Adrenal gland (tissue), 9 donors: ENCODE measurements at regions not wholly inside any gene's neighbourhood (a gene's known extent, or its start where the extent isn't known, plus 50 kb on each side); places are given as distances from the start of the nearest gene placed in this dataset.
"Not testable (repeated sequence)": the region's sequence is repeated elsewhere in the genome, so short reads cannot be mapped to it uniquely, and the experiment has no call there.

Experiments used
- DNase-seq, 7 donors: peaks; one replicate each; pipeline ENCODE4 v3.0.0-alpha.2; 2019 to 2020
- H3K27ac ChIP-seq, 5 donors: fragments of 200-600 bp; sonication (generic) in 4 of 5; 1 replicate in 3 of 5; 2 replicates in 2 of 5; pipeline versions ENCODE4 v1.5.1 to v1.8.0; 2016 to 2020; ENCODE audit warnings: mild to moderate bottlenecking in 1 of 5
- H3K27me3 ChIP-seq: fragments of 200-600 bp; 2 replicates; pipeline ENCODE4 v1.8.0; 2021
- H3K36me3 ChIP-seq, 2 donors: fragments of 200-600 bp; replicated peaks in 1 of 2; 1 replicate in 1 of 2; 2 replicates in 1 of 2; pipeline versions ENCODE4 v1.5.1 to v1.8.0; 2018 to 2022
- H3K4me1 ChIP-seq, 2 donors: fragments of 200-600 bp; replicated peaks in 1 of 2; 1 replicate in 1 of 2; 2 replicates in 1 of 2; pipeline versions ENCODE4 v1.5.1 to v1.8.0; 2018 to 2021
- H3K4me3 ChIP-seq, 4 donors: fragments of 200-600 bp; sonication (generic) in 3 of 4; one replicate each; pipeline ENCODE4 v1.5.1; 2016 to 2018
- H3K9me3 ChIP-seq, 3 donors: fragments of 200-600 bp; sonication (generic) in 1 of 3; replicated peaks in 1 of 3; 1 replicate in 2 of 3; 2 replicates in 1 of 3; pipeline versions ENCODE4 v1.5.1 to v1.8.0; 2016 to 2021
- POLR2A ChIP-seq, 2 donors: fragments of 450-650 bp; IDR thresholded peaks; one replicate each; pipeline ENCODE4 v1.6.1; 2017; ENCODE audit warnings: antibody characterized with exemption in 2 of 2, mild to moderate bottlenecking in 2 of 2, moderate library complexity in 1 of 2
- whole genome bisulfite sequencing, 4 donors: extraction: QIAGEN DNeasy Blood & Tissue Kit in 2 of 4; methylation state at CpG; one replicate each; pipeline versions ENCODE4 v1.1.5 to v1.1.7; 2013 to 2017; 5-methylcytosine and 5-hydroxymethylcytosine counted together
- intact Hi-C, 2 donors: fragments of 100-400 bp; cut with DNase I; formaldehyde crosslinking; loops; one replicate each; pipeline versions ENCODE4 v1.14.1 to v1.15.0; 2022 to 2023
- TF ChIP-seq, protein P1 (sequence below), 6 experiments: fragments of 450-650 bp in 4 of 6; fragments of 200-600 bp in 2 of 6; sonication (generic) in 1 of 6; IDR thresholded peaks; 1 replicate in 5 of 6; 2 replicates in 1 of 6; pipeline versions ENCODE4 v1.5.1 to v1.8.0; 2016 to 2021; ENCODE audit warnings: antibody characterized with exemption in 6 of 6, mild to moderate bottlenecking in 2 of 6, moderate library complexity in 1 of 6
- donor health status: healthy with polysubstance abuse.
- donor health status: Bipolar disorder and iron deficiency.
- donor health status: DM: yes; HTN: yes; CAD: no.
- donor health status: DM: no; HTN: no; CAD: no.
- donor health status: DM: no; HTN: no; CAD: no.

- Histone ChIP-seq H3K36me3 (no peaks in the 10 kb centered on the region), H3K4me3 (no peak overlapping the region), H3K9me3 (no peaks in the 10 kb centered on the region), H3K27me3 (no peaks in the 10 kb centered on the region), H3K4me1 (no peaks in the 10 kb centered on the region), H3K27ac (no peak overlapping the region)
- no peak for DNase-seq
- WGBS, 4 donors = 40 to 93% (median 74%) methylated on average over 1 to 3 of the region's 3 CpGs
- intact Hi-C loops = no loop called here
- TF ChIP-seq, protein P1, sequence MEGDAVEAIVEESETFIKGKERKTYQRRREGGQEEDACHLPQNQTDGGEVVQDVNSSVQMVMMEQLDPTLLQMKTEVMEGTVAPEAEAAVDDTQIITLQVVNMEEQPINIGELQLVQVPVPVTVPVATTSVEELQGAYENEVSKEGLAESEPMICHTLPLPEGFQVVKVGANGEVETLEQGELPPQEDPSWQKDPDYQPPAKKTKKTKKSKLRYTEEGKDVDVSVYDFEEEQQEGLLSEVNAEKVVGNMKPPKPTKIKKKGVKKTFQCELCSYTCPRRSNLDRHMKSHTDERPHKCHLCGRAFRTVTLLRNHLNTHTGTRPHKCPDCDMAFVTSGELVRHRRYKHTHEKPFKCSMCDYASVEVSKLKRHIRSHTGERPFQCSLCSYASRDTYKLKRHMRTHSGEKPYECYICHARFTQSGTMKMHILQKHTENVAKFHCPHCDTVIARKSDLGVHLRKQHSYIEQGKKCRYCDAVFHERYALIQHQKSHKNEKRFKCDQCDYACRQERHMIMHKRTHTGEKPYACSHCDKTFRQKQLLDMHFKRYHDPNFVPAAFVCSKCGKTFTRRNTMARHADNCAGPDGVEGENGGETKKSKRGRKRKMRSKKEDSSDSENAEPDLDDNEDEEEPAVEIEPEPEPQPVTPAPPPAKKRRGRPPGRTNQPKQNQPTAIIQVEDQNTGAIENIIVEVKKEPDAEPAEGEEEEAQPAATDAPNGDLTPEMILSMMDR (IDR thresholded peaks at IDR 0.05) = no peak
- no peak for TF ChIP-seq POLR2A (IDR thresholded peaks at IDR 0.05)
Observed at GRCh38 chr6:61193771-61194170, 1092.3 kb downstream of the KHDRBS2 start.

- TF ChIP-seq, protein P1 (IDR thresholded peaks at IDR 0.05) = no peak
Observed at GRCh38 chr6:61192610-61193009, 1093.4 kb downstream of the KHDRBS2 start.

GRCh38 chr6:61168878-61169277 is 1117.1 kb downstream of the KHDRBS2 start:
- Histone ChIP-seq H3K36me3 (no peaks in the 10 kb centered on the region), H3K27me3 (no peaks in the 10 kb centered on the region), H3K27ac (no peak overlapping the region), H3K4me1 (no peaks in the 10 kb centered on the region), H3K4me3 (no peak overlapping the region), H3K9me3 (no peaks in the 10 kb centered on the region)
- TF ChIP-seq, protein P1 (IDR thresholded peaks at IDR 0.05) = no peak
- TF ChIP-seq POLR2A (IDR thresholded peaks at IDR 0.05) = no peak
- no peak for DNase-seq
- intact Hi-C loops = no loop called here
- WGBS, 4 donors = 68 to 79% (median 77%) methylated on average over 2 of the region's 2 CpGs

More at GRCh38 chr6:61192610-61193009, 1093.4 kb downstream of the KHDRBS2 start:
- intact Hi-C loops = no loop called here
- H3K27me3 ChIP-seq = no peaks in the 10 kb centered on the region
- H3K27ac ChIP-seq = no peak overlapping the region
- no peaks in the 10 kb centered on the region for H3K9me3 ChIP-seq
- DNase-seq = no peak
- no peaks in the 10 kb centered on the region for H3K36me3 ChIP-seq
- H3K4me3 ChIP-seq = no peak overlapping the region
- 0 to 32% (median 19%) methylated on average over 1 to 2 of the region's 2 CpGs for WGBS, 4 donors
- no peaks in the 10 kb centered on the region for H3K4me1 ChIP-seq

DNA sequence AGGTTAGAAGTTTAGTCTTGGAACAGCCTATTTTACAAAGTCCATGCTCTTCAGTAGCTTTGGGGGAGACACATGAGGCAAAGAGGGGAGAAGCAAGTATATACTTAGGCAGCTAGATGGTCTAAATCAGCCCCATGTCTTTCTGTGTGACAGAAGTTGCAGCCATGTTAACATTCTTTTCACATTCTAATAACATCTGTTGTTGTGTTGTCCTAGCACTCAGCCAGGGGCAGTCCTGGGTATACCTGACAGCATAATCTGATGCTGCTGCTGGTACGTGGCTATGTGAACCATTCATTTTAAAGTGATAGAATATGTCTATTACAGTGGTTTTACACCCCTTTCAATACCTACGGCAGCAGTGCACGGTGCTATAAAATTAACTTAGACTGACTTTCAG is 1137.0 kb downstream of the KHDRBS2 start:
- H3K27ac ChIP-seq, H3K36me3 ChIP-seq, DNase-seq, H3K4me1 ChIP-seq, H3K4me3 ChIP-seq, H3K9me3 ChIP-seq, H3K27me3 ChIP-seq, intact Hi-C loops: not testable (repeated sequence)
- WGBS, 4 donors = 61 to 77% (median 73%) methylated on average over 2 to 3 of the region's 3 CpGs

- H3K27ac ChIP-seq, DNase-seq, H3K9me3 ChIP-seq, intact Hi-C loops, H3K4me3 ChIP-seq, H3K27me3 ChIP-seq, H3K4me1 ChIP-seq, H3K36me3 ChIP-seq: not testable (repeated sequence)
Observed at GRCh38 chr6:61142261-61142660, 1143.8 kb downstream of the KHDRBS2 start.
